ENCODE measurements at regions not wholly inside any gene's neighbourhood (a gene's known extent, or its start where the extent isn't known, plus 50 kb on each side); places are given as distances from the start of the nearest gene placed in this dataset.
A peak's percentile ranks its signal among the peaks of the same experiment; 100 is the strongest.

DNA sequence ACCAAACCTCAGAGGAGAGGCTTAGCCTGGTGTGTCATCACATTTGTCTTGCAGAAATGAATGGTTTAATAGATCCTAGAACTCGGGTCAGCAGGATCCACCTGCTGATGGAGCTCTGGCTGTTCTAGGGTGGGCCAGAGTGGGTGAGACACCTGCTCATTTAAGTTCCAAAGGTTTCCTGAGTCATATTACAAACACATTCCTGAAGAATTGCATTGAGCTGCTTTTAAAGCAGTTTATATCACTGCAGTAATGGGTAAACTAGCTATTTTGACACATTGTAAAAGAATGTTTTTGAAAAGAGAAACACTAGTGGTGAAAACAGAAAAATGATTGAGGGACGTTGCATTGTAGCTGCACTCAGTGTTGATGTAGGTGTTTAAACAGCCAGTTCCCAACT, 175.3 kb upstream of the TCF4 start:
- no peak overlapping the region for H3K4me3 ChIP-seq
- TF ChIP-seq CTCF (IDR thresholded peaks at IDR 0.05): no peak
- TF ChIP-seq EP300 (IDR thresholded peaks at IDR 0.05): no peak
- no peak for TF ChIP-seq POLR2AphosphoS5 (IDR thresholded peaks at IDR 0.05)
- no peak for TF ChIP-seq POLR2A (IDR thresholded peaks at IDR 0.05; ENCODE audit: low read depth)
- H3K4me1 ChIP-seq: no peaks in the 10 kb centered on the region
- no peaks in the 10 kb centered on the region for H3K9me3 ChIP-seq
- peak; percentile 60 for DNase-seq (ENCODE audit: extremely low spot score)
- WGBS: 68% methylated on average over 2 of the region's 2 CpGs
- H3K27me3 ChIP-seq: no peaks in the 10 kb centered on the region
- intact Hi-C loops (cut with DNase I): no loop called here
- no peak overlapping the region for H3K27ac ChIP-seq (replicated peaks in 1 of 4)
- H3K36me3 ChIP-seq: no peaks in the 10 kb centered on the region

DNA sequence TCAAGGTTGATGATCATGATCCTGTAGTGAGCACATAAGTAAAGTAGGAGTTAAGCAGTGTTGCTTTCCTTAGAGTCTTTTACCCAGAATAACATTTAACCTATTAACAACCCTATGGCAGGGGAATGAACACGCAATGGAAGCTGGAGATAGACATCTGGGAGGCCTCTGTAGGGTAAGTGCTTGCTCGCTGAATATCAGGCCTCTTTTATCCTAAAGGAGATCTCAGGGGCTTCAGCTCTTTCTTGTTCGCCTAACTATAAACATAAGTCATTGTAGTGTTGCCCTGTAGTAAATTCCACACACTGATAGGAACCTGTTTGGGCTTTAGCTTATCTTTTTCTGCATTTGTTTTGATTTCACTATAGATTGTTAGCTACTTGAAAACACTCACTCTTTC, 174.4 kb upstream of the TCF4 start:
- H3K36me3 ChIP-seq: no peaks in the 10 kb centered on the region
- TF ChIP-seq POLR2AphosphoS5 (IDR thresholded peaks at IDR 0.05): no peak
- no peak for TF ChIP-seq POLR2A (IDR thresholded peaks at IDR 0.05; ENCODE audit: low read depth)
- H3K27ac ChIP-seq (replicated peaks in 1 of 4): no peak overlapping the region
- no peaks in the 10 kb centered on the region for H3K4me1 ChIP-seq
- no peak for DNase-seq (ENCODE audit: extremely low spot score)
- 90% methylated on average over 3 of the region's 3 CpGs for WGBS
- H3K27me3 ChIP-seq: no peaks in the 10 kb centered on the region
- no peak overlapping the region for H3K4me3 ChIP-seq
- intact Hi-C loops (cut with DNase I): no loop called here
- H3K9me3 ChIP-seq: no peaks in the 10 kb centered on the region

DNA sequence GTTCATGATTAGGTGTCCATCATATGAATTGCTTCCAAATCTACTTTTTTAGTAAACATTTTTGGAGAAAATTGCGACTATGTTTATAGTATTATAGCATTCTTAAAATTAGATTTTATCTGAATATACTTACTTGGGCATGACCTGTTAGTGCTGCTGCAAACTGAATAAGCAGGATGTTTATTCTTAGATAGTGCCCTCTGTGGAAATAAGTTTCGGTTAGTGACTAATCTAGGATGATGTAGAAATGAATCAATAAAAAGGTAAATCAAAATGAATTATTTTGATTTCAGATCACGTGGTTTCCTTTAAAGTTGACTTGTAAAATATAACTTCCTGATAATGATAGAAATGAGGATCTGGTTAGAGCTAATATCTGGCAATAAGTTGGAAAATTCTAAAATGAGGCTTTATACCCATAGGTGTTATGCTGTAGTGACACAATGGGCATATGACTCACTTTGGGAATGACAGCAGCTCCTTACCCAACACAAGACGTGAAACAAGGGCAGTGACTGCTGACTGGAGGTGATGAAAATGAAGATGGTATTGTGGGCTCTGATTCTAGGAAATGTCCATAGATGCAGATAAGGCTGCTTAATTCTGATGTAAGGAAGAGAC, 165.8 kb upstream of the TCF4 start:
- 72% methylated on average over 4 of the region's 4 CpGs for WGBS
- Histone ChIP-seq H3K27ac (replicated peaks in 1 of 4) (no peak overlapping the region), H3K27me3 (no peaks in the 10 kb centered on the region), H3K4me3 (no peak overlapping the region), H3K36me3 (no peaks in the 10 kb centered on the region), H3K4me1 (no peaks in the 10 kb centered on the region), H3K9me3 (no peaks in the 10 kb centered on the region)
- TF ChIP-seq POLR2A (IDR thresholded peaks at IDR 0.05; ENCODE audit: low read depth): no peak
- no peak for TF ChIP-seq CTCF (IDR thresholded peaks at IDR 0.05)
- TF ChIP-seq EP300 (IDR thresholded peaks at IDR 0.05): no peak
- no peak for TF ChIP-seq POLR2AphosphoS5 (IDR thresholded peaks at IDR 0.05)
- intact Hi-C loops (cut with DNase I): no loop called here
- DNase-seq (ENCODE audit: extremely low spot score): no peak

DNA sequence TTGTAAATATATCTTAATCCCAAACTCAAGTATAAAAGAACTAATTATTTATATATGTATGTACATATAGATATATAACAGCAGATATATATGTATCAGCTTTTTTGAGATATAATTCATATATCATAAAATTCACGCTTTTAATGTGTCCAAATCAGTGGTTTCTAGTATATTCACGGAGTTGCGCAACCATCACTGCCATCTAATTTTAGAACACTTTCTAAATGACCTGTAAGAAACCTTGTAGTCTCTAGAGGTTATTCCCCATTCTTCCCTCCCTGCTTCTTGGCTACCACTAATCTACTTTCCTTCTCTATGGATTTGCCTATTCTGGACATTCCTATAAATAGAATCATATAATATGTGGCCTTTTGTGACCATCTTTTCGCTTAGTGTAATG, 163.5 kb upstream of the TCF4 start:
- WGBS: 87% methylated on average over 4 of the region's 4 CpGs
- Histone ChIP-seq H3K36me3 (no peaks in the 10 kb centered on the region), H3K27ac (replicated peaks in 1 of 4) (no peak overlapping the region), H3K4me1 (no peaks in the 10 kb centered on the region), H3K4me3 (no peak overlapping the region), H3K27me3 (no peaks in the 10 kb centered on the region), H3K9me3 (no peaks in the 10 kb centered on the region)
- intact Hi-C loops (cut with DNase I): no loop called here
- TF ChIP-seq POLR2A (IDR thresholded peaks at IDR 0.05; ENCODE audit: low read depth) (no peak), CTCF (IDR thresholded peaks at IDR 0.05) (no peak), POLR2AphosphoS5 (IDR thresholded peaks at IDR 0.05) (no peak), EP300 (IDR thresholded peaks at IDR 0.05) (no peak)
- no peak for DNase-seq (ENCODE audit: extremely low spot score)

DNA sequence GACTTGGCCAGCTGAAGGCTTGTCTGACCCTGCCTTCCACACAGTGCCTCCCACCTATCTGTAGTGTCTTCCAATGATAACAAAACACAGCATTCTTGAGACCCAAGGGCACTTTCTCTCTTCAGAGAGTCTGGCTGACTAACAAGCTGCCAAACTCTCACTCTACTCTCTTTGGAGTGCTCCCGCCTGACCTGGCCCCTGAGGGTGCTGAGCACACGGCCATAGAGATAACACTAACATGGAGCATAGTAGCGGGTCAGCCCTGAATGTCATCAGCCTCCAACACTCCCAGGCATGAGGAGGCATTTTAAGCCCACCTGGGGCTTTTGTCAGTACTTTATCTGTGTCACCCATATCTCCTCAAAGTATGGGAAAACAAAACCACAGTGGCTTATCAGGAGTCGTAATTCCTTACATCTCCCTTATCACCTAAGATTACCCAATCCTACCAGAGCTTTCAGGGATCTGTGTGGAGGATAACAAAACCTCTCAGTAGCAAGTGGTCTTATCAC, 160.3 kb upstream of the TCF4 start:
- no peak overlapping the region for H3K27ac ChIP-seq (replicated peaks in 1 of 4)
- H3K4me3 ChIP-seq: no peak overlapping the region
- H3K9me3 ChIP-seq: no peaks in the 10 kb centered on the region
- H3K36me3 ChIP-seq: no peaks in the 10 kb centered on the region
- intact Hi-C loops (cut with DNase I): no loop called here
- 77% methylated on average over 4 of the region's 4 CpGs for WGBS
- no peak for DNase-seq (ENCODE audit: extremely low spot score)
- TF ChIP-seq CTCF (IDR thresholded peaks at IDR 0.05): no peak
- no peak for TF ChIP-seq POLR2A (IDR thresholded peaks at IDR 0.05; ENCODE audit: low read depth)
- H3K27me3 ChIP-seq: no peaks in the 10 kb centered on the region
- no peaks in the 10 kb centered on the region for H3K4me1 ChIP-seq
